GM13976 (cell line): ENCODE measurements at regions not wholly inside any gene's neighbourhood (a gene's known extent, or its start where the extent isn't known, plus 50 kb on each side); places are given as distances from the start of the nearest gene placed in this dataset.

Experiments
- DNase-seq: peaks from one replicate; pipeline ENCODE4 v3.0.0; 2012; ENCODE audit warnings: low spot score
- in situ Hi-C: fragments of 300-500 bp; cut with MboI; formaldehyde crosslinking; loops from one replicate; pipeline ENCODE4 v1.12.0; 2022; ENCODE audit warnings: low sequenced_read_pairs, mixed read lengths, inconsistent platforms; ENCODE audit not compliant: unreplicated experiment
- TF ChIP-seq, protein P1 (sequence below): IDR thresholded peaks from 2 replicates; pipeline ENCODE4 v1.5.1; 2012; ENCODE audit warnings: borderline replicate concordance, mild to moderate bottlenecking; ENCODE audit not compliant: insufficient read depth; ENCODE audit errors: extremely low read depth, missing control alignments, control extremely low read depth

DNA sequence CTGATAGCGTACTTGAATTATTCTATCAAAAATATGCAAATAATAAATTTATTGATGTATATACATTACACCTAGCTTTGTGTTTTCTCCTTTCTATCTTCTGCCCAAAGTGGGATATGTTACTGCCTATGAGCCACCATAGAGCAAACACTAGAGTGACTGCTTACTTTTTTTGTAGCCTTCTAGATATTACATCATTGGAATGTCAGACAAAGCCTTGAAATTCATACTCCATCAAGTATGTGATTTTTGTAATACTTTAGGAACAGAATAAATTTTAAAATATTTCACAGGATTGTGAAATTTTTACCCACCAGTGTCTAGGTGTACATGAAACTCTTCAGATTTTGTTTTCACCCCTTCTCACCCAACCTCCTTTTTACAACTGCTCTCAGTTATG, 787.6 kb downstream of the USP25 start:
- no peak for DNase-seq
- in situ Hi-C loops = no loop called here
- TF ChIP-seq, protein P1, sequence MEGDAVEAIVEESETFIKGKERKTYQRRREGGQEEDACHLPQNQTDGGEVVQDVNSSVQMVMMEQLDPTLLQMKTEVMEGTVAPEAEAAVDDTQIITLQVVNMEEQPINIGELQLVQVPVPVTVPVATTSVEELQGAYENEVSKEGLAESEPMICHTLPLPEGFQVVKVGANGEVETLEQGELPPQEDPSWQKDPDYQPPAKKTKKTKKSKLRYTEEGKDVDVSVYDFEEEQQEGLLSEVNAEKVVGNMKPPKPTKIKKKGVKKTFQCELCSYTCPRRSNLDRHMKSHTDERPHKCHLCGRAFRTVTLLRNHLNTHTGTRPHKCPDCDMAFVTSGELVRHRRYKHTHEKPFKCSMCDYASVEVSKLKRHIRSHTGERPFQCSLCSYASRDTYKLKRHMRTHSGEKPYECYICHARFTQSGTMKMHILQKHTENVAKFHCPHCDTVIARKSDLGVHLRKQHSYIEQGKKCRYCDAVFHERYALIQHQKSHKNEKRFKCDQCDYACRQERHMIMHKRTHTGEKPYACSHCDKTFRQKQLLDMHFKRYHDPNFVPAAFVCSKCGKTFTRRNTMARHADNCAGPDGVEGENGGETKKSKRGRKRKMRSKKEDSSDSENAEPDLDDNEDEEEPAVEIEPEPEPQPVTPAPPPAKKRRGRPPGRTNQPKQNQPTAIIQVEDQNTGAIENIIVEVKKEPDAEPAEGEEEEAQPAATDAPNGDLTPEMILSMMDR = no peak

DNA sequence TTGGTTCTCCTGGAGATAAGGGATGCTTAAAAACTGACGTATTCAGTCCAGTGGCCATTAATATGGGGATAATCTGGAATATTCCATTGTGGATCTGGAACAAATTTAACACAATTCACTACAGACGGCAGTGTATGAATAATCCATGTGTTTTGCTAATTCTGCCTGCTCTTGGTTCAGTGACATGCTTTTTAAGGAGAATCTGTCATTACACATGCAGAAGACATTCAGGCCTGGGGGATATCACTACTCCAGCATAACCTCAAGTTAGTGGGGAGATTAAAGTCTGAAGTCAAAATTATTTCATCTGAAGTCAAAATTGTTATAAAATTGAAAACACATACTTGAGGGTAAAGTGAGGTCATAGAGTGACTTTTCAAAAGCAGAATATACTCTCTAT, 789.3 kb downstream of the USP25 start:
- no peak for DNase-seq
- TF ChIP-seq, protein P1 = no peak
- in situ Hi-C loops = no loop called here

DNA sequence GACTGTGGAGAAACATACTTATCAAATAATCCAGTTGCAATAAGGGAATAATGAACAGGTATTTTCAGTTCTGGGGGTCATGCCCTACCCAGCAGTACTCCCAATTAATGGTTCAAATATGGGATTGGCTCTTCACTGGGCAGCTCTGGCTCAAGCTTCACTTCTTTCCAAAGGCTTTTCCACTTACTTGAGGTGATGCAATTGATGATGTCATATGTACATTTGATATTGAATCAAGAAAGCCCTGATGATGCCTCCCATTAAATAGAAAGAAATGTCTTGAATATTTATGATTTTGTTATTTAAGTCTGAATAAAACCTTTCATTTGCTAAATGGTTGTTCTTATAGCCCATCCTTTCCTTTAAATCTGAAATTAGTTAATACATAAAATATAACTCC, 789.9 kb downstream of the USP25 start:
- in situ Hi-C loops = no loop called here

DNA sequence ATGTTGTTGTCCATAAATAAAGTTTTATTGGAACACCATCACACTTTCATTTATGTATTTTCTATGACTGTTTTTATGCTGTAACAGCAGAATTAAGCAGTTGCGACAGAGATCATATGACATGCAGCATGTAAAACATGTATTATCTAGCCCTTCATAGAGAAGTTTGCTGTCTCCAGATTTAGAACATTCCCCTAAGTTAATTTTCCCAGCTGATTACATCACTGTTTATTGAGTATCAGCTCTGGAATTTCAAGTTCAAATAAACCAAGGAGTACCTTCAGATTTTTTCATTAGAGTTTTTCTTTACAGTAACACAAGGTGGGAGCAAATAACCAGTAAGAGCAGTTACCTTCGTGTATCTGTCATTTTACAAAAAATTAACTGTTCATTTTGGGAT, 792.8 kb downstream of the USP25 start:
- TF ChIP-seq, protein P1 = no peak
- DNase-seq = no peak
- in situ Hi-C loops = no loop called here

More for the DNA sequence above, 789.9 kb downstream of the USP25 start:
- TF ChIP-seq, protein P1 = no peak
- DNase-seq = no peak

DNA sequence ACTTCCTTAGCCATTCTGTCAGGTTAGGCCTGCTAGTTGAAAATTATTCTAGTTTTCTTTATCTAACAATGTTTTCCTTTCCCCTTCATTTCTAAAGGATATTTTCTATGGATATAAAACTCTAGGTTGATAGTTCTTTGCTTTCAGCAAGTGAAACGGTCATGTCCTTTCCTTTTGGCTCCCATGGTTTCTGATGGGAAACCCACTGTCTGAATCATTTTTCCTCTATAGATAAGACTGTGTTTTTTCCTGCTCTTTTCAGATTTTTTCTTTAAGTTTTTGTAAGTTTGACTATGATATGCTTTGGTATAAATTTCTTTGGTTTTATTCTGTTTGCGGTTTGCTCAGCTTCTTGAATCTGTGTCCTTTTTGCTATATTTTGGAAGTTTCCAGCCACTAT, 800.9 kb downstream of the USP25 start:
- TF ChIP-seq, protein P1 = no peak
- in situ Hi-C loops = no loop called here
- DNase-seq = no peak

DNA sequence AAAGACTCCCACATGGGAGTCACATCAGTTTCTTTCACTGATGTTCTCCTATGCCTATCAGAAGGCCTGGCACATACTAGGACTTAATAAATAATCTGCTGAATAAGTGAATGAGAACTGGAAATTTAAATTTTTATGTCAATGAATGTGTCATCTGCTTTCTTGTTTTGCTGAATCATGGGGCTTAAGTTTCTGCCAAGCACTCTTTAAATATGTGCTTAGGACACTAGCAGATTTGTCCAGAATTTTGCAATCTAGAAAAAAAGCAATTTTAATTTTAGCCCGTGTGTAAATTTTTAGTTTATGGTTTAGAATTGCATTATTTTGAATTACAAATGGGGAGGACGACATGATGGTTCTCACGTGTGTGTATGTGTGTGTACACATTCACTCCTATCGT, 803.1 kb downstream of the USP25 start:
- TF ChIP-seq, protein P1 = no peak
- DNase-seq = no peak
- in situ Hi-C loops = no loop called here
